ENCODE measurements at regions not wholly inside any gene's neighbourhood (a gene's known extent, or its start where the extent isn't known, plus 50 kb on each side); places are given as distances from the start of the nearest gene placed in this dataset.
"Not testable (repeated sequence)": the region's sequence is repeated elsewhere in the genome, so short reads cannot be mapped to it uniquely, and the experiment has no call there.

- peak; percentile 66 for DNase-seq (ENCODE audit: low spot score)
Observed at GRCh38 chr6:137933696-137934095, 66.6 kb downstream of the TNFAIP3 start.

GRCh38 chr6:137936798-137937197, 69.7 kb downstream of the TNFAIP3 start:
- no peak for DNase-seq (ENCODE audit: low spot score)

- DNase-seq (ENCODE audit: low spot score) = no peak
Observed at GRCh38 chr6:137937834-137938233, 70.8 kb downstream of the TNFAIP3 start.

GRCh38 chr6:137938770-137939379, 71.8 kb downstream of the TNFAIP3 start:
- no peak for DNase-seq (ENCODE audit: low spot score)

- DNase-seq (ENCODE audit: low spot score) = no peak
Observed at GRCh38 chr6:137941995-137942394, 74.9 kb downstream of the TNFAIP3 start.

GRCh38 chr6:137942736-137943135, 75.7 kb downstream of the TNFAIP3 start:
- DNase-seq (ENCODE audit: low spot score) = no peak

GRCh38 chr6:137944381-137944780, 77.3 kb downstream of the TNFAIP3 start:
- DNase-seq (ENCODE audit: low spot score) = not testable (repeated sequence)

GRCh38 chr6:137944793-137945498, 77.9 kb downstream of the TNFAIP3 start:
- DNase-seq (ENCODE audit: low spot score) = no peak

GRCh38 chr6:137949686-137950390, 82.8 kb downstream of the TNFAIP3 start:
- DNase-seq (ENCODE audit: low spot score) = no peak

GRCh38 chr6:137950581-137950980, 83.5 kb downstream of the TNFAIP3 start:
- DNase-seq (ENCODE audit: low spot score) = no peak

GRCh38 chr6:137951064-137951597, 84.1 kb downstream of the TNFAIP3 start:
- no peak for DNase-seq (ENCODE audit: low spot score)

- no peak for DNase-seq (ENCODE audit: low spot score)
Observed at GRCh38 chr6:137952247-137952646, 85.2 kb downstream of the TNFAIP3 start.

GRCh38 chr6:137953761-137954160, 86.7 kb downstream of the TNFAIP3 start:
- no peak for DNase-seq (ENCODE audit: low spot score)

GRCh38 chr6:137954253-137954652, 87.2 kb downstream of the TNFAIP3 start:
- no peak for DNase-seq (ENCODE audit: low spot score)

- DNase-seq (ENCODE audit: low spot score) = no peak
Observed at GRCh38 chr6:137956098-137956488, 89.0 kb downstream of the TNFAIP3 start.

GRCh38 chr6:137957471-137957870, 90.4 kb downstream of the TNFAIP3 start:
- DNase-seq (ENCODE audit: low spot score) = no peak

GRCh38 chr6:137958811-137959565, 91.9 kb downstream of the TNFAIP3 start:
- DNase-seq (ENCODE audit: low spot score) = no peak

- DNase-seq (ENCODE audit: low spot score) = no peak
Observed at GRCh38 chr6:137962725-137963124, 95.7 kb downstream of the TNFAIP3 start.

- DNase-seq (ENCODE audit: low spot score) = no peak
Observed at GRCh38 chr6:137964876-137965275, 97.8 kb downstream of the TNFAIP3 start.

GRCh38 chr6:137967689-137968454, 100.8 kb downstream of the TNFAIP3 start:
- DNase-seq (ENCODE audit: low spot score) = no peak

- no peak for DNase-seq (ENCODE audit: low spot score)
Observed at GRCh38 chr6:137968455-137968804, 101.4 kb downstream of the TNFAIP3 start.

- no peak for DNase-seq (ENCODE audit: low spot score)
Observed at GRCh38 chr6:137968901-137969300, 101.8 kb downstream of the TNFAIP3 start.

Data from left forelimb (tissue), 1 donor.